SK-N-MC (cell line): ENCODE measurements at regions not wholly inside any gene's neighbourhood (a gene's known extent, or its start where the extent isn't known, plus 50 kb on each side); places are given as distances from the start of the nearest gene placed in this dataset.

Experiments
- EZH2 ChIP-seq: fragments of 200-600 bp; sonication (generic); IDR thresholded peaks from one replicate; pipeline ENCODE4 v1.6.1; 2017; ENCODE audit warnings: antibody characterized with exemption
- FOXP2 ChIP-seq: optimal IDR thresholded peaks from 2 replicates; pipeline ENCODE3; 2011; ENCODE audit warnings: mild to moderate bottlenecking, moderate library complexity; ENCODE audit not compliant: insufficient read depth; ENCODE audit errors: extremely low read length, control extremely low read depth
- POLR2AphosphoS5 ChIP-seq: IDR thresholded peaks from 2 replicates; pipeline ENCODE4 v1.6.1; 2012; ENCODE audit warnings: mild to moderate bottlenecking, low read depth, low read length, borderline replicate concordance

DNA sequence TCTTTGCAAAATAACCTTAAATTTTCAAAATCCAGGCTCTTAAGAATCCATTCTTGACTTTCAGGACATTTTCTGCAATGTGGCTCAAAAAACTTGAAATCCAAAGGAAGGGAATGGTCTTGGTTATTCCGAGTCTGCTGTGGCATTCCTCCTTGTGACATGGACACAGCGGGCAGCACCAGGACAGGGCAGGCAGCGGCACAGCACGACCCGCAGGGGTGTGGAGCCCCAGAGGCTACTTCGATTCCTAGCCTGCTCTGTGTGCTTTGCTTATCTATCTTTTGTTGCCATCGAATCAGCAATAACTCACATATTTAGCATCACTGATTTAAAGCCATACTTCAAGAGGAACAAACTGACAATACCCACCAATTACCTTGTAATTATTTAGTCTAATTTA is 420.2 kb upstream of the IRX1 start:
- TF ChIP-seq EZH2 (no peak), POLR2AphosphoS5 (no peak), FOXP2 (no peak)
